ENCODE measurements at regions not wholly inside any gene's neighbourhood (a gene's known extent, or its start where the extent isn't known, plus 50 kb on each side); places are given as distances from the start of the nearest gene placed in this dataset.

DNA sequence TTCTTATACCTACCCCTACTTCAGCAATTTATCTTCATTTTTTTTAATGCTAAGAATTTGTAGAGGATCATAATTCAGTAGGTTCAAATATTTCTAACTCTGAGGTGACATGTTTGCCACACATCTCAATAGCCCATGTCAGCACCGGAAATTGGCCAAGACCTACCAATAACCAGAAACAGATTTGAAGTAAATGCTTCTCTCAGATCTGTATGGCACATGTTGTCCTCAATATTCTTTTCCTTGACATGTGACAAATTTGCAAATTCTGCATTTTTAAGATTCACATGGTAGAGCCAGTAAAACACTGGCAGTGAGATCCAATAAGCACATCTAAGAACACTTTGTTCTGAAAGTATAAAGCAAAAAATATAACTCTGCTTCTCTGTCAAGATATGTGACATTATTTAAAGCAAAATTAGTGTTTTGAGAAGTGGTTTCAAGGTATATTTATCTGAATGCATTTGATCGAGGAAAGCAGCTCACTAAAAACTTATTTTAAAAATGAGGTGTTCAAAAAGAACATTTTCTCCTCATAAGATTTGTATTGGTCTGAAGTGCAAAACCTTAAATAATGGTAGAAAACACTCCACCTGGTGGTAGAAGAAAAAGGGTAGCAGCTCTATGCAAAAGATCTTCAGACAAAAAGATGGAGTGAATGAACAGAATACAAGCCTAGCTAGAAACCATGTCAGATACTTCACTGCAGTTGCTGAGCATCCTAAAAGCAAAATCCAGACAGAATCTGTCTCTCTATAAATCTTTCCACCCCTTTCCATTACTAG, 513.8 kb upstream of the FAM241A start:
- DNase-seq: peak; percentile 68

DNA sequence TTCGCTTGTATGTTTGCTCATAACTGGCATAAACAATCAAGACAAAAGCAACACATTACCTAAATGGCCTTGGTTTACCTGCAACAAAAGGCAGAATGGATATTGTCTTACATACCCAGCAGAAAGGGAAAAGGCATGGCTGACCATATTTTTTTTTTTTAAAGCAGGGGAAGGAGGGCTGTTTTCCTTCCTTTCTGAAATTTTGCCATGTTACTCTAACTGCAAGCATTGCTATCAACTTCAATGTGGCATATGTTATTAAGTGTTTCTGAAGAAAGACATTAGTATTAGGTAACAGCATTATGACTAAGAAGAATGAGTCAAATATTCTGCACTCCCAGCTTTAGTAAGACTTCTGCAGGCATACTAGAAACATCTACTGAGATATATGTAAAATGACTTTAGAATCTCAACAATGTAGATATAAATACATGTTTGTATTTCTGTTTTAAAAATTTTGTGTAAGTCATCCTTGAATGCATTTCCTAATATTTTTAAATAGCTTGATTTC, 512.6 kb upstream of the FAM241A start:
- DNase-seq: peak; percentile 61

DNA sequence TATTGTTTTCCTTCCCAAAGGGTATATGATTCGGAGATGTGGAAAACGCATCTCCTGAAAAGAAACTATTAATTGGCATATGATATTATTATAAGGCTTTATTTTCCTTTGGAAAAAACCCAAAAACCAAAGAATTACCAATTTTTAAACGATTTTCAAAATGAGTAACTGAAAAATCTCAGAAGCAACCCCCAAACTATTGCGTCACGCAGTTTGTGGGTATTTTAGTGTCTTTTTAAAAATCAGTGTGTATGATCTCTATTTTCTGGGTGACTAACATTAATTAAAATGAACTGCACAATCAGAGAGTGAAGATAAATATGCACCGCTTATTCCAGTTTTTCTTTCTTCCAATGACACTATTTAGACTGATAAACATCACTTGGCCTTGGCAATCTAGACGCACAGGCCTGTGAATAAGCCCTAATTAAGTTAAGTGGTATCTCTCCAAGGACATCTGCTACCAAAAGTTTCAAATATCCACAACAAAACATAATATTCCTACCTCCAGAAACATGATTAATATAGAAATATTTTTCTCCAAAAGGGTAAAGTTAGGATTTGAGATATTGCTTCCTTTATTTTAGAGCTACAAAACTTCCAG, 511.5 kb upstream of the FAM241A start:
- DNase-seq: peak; percentile 40

DNA sequence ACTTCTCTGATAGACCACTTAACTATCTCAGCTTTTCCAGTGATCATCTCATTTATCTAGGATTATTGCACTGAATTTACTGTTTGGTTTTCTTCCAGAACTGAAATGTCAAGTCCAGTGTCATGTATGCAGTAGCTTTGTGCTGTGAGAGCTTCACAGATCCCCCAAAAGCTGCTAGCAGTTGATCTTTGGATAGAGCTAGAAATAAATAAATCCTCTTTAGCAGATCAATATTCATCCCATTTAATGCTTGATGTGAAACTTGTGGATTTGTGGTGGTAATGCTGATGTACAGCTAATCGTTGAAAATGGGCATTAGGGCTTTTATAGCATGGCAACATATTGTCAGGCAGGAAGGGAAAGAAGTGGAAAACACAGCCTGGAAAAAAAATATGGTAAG, 509.6 kb upstream of the FAM241A start:
- no peak for DNase-seq

DNA sequence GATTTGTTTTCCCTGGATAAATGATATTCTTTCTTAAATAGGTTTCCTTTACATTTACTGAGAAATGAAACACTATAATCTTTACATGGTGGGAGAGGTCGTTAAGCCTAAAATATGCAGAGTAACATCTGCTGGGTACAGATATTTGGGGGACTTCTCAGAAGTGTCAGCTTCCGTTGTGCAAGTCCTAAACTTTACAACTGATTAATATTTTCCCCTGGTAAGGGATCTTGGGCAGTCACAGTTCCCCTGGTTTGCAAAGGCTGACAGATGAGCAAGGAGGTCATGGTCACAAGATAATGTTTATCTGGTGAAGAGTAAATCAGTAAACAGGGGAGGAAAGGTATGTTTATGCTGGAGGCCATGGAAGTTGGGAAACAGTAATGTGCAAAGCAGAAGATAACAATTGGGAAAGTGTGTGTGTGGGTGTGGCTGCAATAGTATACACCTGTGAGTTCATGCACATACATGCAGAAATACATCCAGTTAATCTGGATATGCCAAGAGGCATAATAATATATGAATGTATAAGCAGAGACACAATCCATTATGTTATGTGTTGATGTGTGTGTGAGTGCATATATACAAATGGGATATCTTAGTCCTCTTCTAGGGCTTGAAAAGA, 508.2 kb upstream of the FAM241A start:
- no peak for DNase-seq

DNA sequence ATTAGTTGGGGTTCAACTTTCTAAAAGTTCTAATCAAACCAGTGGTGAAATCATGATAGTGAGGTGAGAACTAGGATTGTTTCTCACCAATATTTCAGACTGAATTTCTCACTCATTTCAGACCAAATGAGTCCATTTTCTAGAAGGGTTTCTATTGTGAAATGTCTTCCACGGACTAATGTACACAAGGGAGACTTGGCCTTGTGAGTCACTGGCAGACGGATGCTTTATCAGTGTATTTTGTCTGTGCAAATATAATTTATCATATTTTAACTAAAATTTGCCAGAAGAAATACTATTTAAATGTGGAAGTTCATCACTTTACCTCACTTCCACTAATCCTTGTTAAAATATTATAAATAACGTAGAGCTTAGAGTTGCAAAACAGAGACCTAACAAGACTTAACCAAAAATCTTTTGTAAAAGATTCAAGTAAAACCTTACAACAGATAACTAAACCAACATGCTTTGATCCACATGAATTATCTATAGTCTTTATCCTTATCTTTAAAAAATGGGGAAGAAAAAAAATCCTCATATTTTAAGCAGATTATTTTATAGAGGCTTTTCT, 506.0 kb upstream of the FAM241A start:
- no peak for DNase-seq

DNA sequence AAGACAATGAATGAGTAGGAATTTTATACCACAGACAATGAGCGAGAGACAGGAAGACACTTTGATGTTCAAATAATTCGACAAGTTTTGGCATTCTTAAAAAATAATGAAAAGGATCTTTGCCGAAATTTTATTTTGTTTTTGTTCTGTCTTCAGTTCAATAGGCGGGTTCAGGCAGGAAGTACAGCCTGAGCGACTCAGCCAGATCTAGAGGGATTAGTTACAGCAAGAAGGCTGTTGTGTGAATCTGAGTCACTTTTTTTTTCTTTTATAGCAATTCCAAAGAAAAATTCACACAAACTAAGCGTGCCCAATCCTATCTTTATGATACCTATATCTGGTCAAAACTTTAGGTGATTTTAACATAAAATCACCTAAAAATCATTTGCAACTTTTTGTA, 505.4 kb upstream of the FAM241A start:
- DNase-seq: no peak

DNA sequence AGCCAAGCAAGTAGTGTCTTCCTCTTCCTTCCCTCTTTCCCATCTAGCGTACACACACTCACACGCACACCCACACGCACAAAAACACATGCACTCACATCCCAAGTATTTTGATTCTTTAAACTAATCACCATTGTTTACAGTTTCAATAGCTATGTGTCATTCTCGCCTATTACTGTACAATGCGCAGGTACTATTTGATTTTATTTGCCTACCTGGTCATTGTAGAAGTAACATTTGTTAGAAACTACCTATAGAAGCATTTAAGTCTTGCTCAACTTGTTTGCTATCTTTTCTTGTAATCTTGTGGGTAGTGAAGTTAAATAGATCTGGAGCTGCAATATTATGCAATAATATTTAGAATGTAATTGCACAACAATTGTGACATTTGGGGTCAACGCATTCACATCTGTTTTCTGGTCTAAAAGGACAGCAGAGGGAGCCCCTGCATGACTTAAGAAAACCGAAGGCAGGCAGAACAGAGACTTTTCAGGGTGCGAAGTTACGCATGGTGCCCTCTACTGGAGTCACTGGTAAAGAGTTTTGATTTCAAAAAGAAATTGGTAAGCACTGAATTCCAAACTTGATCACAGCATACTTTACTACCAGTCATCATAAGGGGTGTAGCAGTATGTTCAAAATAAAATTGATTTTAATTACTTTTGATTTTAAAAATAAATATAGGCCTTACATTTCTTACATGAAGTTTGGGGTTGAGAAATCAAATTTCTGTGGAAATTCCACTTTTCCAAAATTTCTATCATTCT, 503.3 kb upstream of the FAM241A start:
- peak; percentile 87 for DNase-seq

DNA sequence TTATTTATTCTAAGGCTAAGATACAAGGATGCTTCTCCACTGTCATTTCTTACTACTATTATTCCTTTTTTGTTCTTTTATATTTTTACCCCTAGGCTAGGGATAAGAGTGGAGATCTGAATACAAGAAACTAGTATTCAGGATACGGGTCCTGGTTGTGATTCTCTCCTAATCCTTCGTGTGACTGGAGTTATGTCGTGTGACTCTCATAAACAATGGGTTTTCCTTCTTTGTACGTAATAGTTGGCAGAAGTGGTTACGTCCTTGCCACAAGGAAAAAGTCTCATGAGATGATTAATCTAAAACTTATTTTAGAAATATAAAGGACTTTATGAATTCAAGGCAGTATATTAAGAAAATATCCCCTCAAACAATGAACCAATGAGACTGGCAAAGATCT, 497.2 kb upstream of the FAM241A start:
- DNase-seq: no peak

DNA sequence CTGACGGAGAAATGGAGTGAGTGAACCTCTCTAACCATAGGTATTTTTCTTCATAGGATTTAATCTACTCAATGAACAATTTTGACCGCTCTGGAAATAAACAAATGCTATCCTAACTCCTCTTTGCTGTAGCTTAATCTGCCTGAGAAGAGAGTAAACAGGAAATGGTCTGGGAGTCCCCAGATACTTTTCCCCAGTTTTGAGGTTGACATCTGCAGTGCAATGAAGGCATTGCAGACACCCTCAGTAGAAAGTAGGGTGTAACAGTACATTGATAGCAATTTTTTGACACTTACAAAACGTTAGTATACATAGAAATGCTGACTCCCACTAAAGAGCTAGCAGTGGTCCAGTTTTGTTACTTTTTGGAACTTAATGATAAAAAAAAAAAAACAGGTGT, 495.9 kb upstream of the FAM241A start:
- DNase-seq: no peak

DNA sequence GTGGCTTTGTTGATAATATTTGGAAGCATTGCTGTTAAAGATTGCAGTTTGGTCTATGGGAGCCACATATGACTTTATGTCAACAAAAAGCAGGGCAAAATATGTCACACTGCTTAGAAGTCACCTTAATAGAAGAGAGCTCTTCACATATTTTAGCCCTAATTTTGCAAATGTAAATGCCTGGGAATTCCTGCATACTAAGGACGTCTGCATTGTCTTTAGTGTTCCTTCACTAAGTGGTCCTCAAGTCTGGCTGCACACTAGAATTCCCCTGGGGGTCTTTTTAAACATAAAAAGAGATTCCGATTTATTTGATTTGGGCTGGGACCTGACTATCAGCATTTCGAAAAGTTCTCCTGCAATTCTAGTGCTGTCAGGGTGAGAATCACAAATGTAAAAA, 495.1 kb upstream of the FAM241A start:
- no peak for DNase-seq

DNA sequence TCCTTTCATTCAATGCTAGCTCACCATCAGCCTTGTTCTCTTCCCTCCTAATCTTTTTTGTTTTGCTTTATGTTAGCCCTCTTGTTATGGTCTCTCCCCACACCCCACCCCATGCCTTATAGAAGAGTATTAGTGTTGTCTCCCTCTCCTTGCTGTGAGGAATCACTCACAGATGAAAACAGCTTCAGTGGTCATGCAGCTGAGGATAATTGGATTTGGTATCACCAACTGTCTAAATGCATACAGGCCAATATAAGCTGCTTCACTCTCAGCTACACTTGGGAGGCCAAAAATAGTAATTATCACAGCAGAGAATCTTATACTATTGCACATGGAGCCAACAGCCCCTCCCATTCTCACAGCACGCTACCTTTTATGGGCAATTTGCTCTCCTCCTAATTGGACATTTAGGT, 494.6 kb upstream of the FAM241A start:
- DNase-seq: peak; percentile 89

DNA sequence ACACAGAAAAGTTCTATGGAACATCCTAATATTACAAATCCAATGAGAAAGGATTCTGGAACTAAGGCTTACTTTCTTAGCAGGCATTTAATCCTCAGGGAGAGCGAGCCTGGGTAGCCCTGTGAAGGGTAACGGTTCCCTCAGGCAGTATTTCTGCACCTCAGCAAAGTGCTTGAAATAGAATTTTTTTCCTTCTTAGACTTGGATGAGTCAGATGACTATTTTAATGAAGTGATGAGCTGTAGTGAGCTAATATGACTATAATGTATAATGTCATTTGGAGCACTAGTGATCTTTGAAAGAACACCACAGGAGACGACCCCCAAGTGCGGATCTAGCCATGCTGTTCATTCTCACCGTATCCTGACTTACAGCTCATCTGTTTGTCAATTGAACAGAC, 493.0 kb upstream of the FAM241A start:
- DNase-seq: no peak

DNA sequence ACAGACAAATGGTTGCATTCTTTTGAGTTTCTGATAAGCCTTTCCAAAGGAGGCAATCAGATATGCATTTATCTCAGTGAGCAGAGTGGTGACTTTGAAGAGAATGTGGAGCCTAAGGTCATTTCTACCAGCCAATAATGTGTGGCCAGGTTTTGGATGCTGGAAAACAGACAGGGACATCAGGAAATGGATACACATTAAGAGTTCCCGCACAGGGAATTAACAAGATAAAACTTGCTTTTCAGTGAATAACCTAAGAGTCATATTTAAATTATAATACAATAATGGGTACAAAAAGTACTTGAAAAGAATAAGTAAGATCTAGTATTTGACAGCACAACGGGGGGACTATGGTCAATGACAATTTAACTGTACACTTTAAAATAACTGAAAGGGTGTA, 492.3 kb upstream of the FAM241A start:
- no peak for DNase-seq

DNA sequence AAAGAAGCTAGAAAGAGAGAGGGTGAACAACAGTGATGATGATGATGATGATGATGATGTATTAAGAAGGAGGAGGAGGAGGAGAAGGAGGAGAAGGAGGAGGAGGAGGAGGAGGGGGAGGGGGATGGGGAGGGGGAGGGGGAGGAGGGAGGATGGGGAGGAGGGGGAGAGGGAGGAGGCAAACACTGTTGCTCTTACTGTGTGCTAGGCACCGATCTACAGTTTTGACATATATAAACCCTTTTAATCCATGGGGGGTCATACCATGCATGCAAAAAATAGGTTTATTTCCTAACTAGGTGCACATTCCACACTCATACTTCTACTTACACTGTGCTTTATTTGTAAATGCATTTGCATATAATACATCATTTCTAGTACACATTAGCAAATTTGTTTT, 482.8 kb upstream of the FAM241A start:
- DNase-seq: no peak

DNA sequence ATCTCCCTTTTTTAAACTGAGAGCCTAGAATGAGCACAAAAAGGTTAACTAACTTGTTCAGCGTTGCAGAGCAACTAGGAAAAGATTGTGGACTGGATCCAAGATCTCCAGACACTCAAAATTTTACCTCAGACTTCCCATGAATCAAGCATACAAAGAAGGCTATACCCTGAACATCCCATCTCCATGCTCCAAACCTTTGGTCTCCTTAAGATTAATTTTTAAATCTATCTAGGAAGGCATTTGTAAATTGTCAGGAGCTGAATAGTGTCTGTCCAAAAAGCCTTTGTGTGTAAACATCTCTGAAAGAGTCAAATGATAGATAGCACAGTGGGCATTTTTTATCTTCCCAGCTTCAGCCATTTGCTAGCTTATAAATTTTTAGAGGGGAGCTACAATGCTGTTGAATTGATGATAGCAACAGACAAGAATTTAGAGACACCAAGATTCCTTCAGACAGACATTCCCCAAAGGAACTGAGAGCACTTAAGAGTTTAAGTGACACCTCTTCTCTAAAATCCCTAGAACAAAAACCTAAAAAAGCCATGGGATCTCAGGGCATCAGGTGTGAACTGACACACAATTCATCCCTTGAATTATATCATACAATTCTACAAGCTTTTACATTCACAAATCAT, 480.8 kb upstream of the FAM241A start:
- no peak for DNase-seq

DNA sequence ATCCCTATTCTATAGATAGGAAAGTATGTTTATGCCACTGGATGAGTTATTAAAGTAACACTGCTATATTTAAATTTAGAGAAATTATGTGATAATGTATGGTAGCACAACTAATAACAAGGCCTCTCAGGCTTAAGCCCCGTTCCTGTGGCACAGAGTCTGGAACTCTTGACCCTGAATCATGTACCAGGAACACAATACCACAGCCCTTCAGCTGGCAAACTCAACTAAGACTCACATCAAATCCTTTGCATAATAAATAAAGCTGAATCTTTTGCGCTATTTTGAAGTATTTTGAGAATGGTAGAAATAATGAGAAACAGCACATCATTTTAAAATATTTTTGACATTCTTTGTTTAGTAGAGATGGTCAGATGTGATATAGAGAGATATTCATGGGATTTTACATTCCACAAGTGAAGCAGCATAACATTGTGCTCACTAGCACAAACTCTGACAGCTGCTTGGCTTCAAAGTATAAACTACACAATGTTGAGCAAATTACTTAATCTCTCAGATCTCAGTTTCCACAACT, 478.4 kb upstream of the FAM241A start:
- DNase-seq: no peak

DNA sequence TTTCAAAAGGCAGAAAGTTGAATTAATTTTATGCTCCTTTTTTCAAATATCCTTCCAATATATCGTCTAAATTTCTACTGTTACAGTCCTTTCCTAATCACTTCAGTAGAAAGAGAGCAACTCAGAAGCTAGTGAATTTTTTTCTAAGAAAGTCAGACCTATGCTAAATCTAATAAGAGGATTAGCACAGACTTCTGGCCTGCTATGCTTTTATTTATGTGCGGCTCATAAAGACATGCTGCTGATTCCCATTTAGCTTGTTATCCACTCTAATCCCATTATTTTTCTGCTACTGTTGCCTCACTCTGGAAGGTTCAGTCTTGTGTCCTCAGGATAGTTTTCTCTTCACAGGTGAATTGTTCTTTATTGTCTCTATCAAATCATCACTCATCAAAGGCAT, 473.5 kb upstream of the FAM241A start:
- DNase-seq: no peak

DNA sequence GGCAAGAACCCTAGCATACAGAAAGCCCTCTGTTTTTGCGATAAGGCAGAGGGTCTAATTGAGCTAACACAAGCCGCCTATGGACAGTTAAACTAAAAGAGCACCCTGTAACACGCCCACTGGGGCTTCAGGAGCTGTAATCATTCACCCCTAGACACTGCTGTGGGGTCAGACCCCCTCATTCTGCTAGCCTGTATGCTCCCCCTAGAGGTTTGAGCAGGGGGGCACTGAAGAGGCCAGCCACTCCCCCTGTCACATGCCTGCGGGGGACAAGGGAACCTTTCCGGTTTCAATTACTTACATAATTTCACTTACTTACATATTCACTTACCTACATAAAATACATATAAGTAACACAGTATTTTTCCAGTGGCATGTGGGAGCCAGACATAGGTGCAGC, 469.5 kb upstream of the FAM241A start:
- DNase-seq: no peak

DNA sequence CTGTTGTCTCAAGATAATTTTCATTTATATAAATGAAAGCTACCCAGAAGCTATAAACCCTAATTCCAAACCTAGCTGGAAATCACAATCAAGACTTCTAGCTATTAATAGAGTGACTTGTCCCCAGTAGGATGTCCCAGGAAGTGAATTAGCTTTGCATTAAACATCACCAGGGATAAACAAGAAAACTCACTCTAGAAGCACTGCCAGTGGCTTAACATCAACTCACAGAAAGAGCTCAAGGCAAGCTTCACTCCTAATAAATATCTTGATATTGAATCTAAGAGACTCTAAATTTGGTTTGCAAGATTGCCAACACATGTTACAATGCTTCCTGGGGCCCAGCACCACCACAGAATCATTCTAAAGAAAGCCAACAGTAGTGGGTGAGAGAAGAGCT, 468.7 kb upstream of the FAM241A start:
- no peak for DNase-seq

DNA sequence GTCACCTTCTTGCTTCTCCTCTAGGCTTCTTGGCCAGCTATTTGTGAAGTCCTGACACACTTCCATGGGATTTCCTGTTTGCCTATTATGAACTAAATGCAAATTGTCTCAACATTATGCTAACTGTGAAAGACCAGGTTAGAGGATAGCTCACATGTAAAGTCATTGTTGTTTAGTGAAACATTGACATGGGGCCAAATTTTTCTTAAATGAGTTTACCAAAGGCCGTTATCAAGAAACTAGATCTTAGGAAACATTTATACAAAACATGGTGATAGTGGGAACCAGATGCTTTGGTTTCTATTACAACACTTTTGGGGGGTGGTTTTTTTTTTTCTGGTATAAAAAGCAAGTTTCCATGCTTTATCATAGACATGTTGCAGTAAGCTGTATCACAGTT, 466.8 kb upstream of the FAM241A start:
- DNase-seq: peak; percentile 34

DNA sequence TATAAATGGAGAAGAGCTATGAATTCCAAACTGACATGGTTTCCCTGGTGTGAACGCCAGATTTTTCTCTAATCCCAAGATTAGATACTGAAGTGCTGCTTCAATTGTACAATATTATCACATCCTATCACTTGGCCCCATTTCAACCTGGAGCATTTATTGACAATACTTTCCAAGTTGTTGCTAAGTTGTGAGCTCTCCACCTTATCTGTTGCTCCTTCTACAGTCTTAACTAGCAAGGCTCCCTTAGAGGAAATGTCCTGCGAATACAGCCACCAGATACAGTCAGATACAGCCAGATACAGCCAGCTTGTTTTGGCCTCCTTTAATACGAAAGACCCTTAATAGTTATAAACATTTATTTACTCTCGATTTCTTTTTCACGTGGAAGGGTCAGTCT, 466.3 kb upstream of the FAM241A start:
- no peak for DNase-seq

Data from COR-L47 (cell line).